ENCODE measurements at regions not wholly inside any gene's neighbourhood (a gene's known extent, or its start where the extent isn't known, plus 50 kb on each side); places are given as distances from the start of the nearest gene placed in this dataset.

- no peaks in the 10 kb centered on the region for H3K27me3 ChIP-seq (ENCODE audit: control insufficient read depth in 1 of 2, insufficient read depth in 2 of 2, low read length in 2 of 2)
- H3K4me3 ChIP-seq (ENCODE audit: low read depth in 1 of 2, low read length in 2 of 2), result no peak overlapping the region
- no peak overlapping the region for H3K27ac ChIP-seq (ENCODE audit: low read depth, low read length)
- H3K4me1 ChIP-seq (ENCODE audit: insufficient read depth, low read length), result no peaks in the 10 kb centered on the region
- no peaks in the 10 kb centered on the region for H3K36me3 ChIP-seq (ENCODE audit: insufficient read depth, low read length)
- no peaks in the 10 kb centered on the region for H3K9me3 ChIP-seq (ENCODE audit: low read length)
- H3K9ac ChIP-seq (ENCODE audit: low read length), result no peak overlapping the region
These were observed 164.8 kb upstream of the ATP11B start for GRCh38 chr3:182628531-182628930.

DNA sequence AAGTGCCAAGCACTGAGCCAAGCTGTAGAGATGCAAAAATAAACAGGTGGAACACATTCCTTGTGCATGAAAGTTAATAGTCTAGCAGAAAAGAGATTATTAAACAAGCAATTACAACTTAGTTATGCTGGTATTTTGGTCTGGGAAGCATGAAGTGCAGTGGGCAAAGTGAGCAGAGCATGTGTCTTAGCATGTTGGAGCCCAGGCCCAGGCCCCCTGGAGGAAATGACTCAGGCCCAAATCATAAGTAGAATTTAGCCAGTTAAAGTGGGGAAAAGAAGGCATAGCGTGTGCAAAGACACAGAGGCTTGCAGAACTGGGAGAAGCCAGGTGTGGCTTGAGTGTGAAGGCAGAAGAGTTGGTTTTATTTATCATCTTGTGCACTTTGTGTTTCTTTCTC lies 163.8 kb upstream of the ATP11B start:
- H3K36me3 ChIP-seq (ENCODE audit: insufficient read depth, low read length), result no peaks in the 10 kb centered on the region
- H3K4me3 ChIP-seq (ENCODE audit: low read depth in 1 of 2, low read length in 2 of 2), result no peak overlapping the region
- H3K27ac ChIP-seq (ENCODE audit: low read depth, low read length), result no peak overlapping the region
- no peak overlapping the region for H3K9ac ChIP-seq (ENCODE audit: low read length)
- H3K9me3 ChIP-seq (ENCODE audit: low read length), result no peaks in the 10 kb centered on the region
- no peaks in the 10 kb centered on the region for H3K4me1 ChIP-seq (ENCODE audit: insufficient read depth, low read length)
- no peaks in the 10 kb centered on the region for H3K27me3 ChIP-seq (ENCODE audit: control insufficient read depth in 1 of 2, insufficient read depth in 2 of 2, low read length in 2 of 2)

DNA sequence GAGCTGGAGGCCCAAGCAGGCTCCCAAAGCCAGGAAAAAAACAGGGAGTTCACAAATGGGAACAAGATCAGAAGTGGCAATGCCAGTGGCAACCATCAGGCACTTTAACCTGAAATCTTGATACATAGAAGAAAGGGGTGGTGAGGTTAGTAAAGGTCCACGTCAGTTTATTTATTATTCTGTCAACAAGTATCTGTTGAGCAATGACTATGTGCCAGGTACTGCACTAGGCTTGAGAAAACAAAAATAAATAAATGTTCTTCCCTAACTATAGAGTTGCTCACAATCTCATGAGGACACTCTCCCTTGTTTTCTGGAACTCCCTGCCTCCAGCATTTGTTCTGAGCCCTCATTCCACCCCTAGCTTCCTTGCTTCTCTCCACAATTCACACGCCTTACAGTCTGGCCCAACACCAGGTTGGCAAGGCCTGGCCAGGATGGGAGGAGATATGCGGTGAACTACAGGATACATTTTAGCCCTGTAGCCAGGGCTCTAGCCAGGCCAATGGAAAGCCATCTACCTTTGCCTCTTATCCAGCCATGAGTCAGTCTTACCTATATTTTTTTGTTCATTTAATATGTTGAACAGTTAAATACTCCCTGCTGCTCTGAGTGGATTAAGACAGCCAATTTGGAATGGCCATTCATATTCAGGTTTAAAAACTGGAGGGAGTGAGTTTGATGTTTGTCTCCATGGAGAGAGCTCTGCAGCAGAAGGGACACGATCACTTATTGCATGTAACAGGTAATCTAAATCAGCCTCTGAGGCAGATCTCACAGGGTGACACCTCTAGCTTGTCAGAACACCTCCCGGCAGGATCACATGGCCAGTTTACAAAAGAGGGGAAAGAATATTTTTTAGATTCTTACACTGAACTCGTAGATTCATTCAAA lies 161.9 kb upstream of the ATP11B start:
- Histone ChIP-seq H3K4me1 (ENCODE audit: insufficient read depth, low read length) (no peaks in the 10 kb centered on the region), H3K27me3 (ENCODE audit: control insufficient read depth in 1 of 2, insufficient read depth in 2 of 2, low read length in 2 of 2) (no peaks in the 10 kb centered on the region), H3K4me3 (ENCODE audit: low read depth in 1 of 2, low read length in 2 of 2) (no peak overlapping the region), H3K9me3 (ENCODE audit: low read length) (no peaks in the 10 kb centered on the region), H3K27ac (ENCODE audit: low read depth, low read length) (no peak overlapping the region), H3K9ac (ENCODE audit: low read length) (no peak overlapping the region), H3K36me3 (ENCODE audit: insufficient read depth, low read length) (no peaks in the 10 kb centered on the region)

GRCh38 chr3:182632077-182632393 lies 161.3 kb upstream of the ATP11B start:
- Histone ChIP-seq H3K9ac (ENCODE audit: low read length) (no peak overlapping the region), H3K9me3 (ENCODE audit: low read length) (no peaks in the 10 kb centered on the region), H3K4me1 (ENCODE audit: insufficient read depth, low read length) (no peaks in the 10 kb centered on the region), H3K36me3 (ENCODE audit: insufficient read depth, low read length) (no peaks in the 10 kb centered on the region), H3K27me3 (ENCODE audit: control insufficient read depth in 1 of 2, insufficient read depth in 2 of 2, low read length in 2 of 2) (no peaks in the 10 kb centered on the region), H3K4me3 (ENCODE audit: low read depth in 1 of 2, low read length in 2 of 2) (no peak overlapping the region), H3K27ac (ENCODE audit: low read depth, low read length) (no peak overlapping the region)

DNA sequence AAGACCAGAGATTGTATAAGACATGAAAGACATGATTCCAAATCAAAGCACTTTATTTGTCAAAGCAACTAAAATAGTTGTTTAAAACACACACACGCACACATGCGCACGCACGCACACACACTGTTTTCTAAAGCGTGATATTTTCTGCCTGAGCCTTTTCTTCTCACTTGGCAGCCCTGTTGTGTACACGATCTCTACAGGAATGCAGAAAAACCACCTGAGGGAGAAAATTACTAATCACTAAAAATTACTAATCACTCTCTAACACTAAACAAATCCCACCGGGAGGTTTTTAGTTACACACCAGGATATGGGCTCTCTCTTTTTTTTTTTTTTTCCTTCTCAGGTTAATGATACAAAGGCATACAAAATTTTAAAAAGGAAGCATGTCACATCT lies 160.1 kb upstream of the ATP11B start:
- no peaks in the 10 kb centered on the region for H3K36me3 ChIP-seq (ENCODE audit: insufficient read depth, low read length)
- no peak overlapping the region for H3K4me3 ChIP-seq (ENCODE audit: low read depth in 1 of 2, low read length in 2 of 2)
- H3K4me1 ChIP-seq (ENCODE audit: insufficient read depth, low read length), result no peaks in the 10 kb centered on the region
- no peak overlapping the region for H3K27ac ChIP-seq (ENCODE audit: low read depth, low read length)
- H3K9ac ChIP-seq (ENCODE audit: low read length), result no peak overlapping the region
- H3K9me3 ChIP-seq (ENCODE audit: low read length), result no peaks in the 10 kb centered on the region
- no peaks in the 10 kb centered on the region for H3K27me3 ChIP-seq (ENCODE audit: control insufficient read depth in 1 of 2, insufficient read depth in 2 of 2, low read length in 2 of 2)

DNA sequence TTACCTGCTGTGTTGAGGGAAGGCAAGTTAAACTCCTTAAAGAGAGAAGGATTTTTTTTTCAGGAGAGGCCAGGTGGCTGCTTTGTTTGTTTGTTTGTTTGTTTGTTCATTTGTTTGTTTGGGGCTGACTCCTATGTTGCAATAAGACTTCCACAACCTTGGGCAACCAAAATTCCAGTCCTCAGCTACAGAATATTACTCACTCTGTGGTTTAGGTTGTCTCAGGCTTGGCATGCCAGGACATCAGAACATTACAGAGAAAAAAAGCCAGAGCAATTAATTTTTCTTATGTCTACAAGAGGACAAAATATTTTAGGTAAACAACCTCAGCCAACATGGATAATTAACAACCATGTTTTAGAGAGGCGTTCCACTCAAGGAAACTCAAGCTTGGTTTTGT lies 156.7 kb upstream of the ATP11B start:
- Histone ChIP-seq H3K9ac (ENCODE audit: low read length) (no peak overlapping the region), H3K36me3 (ENCODE audit: insufficient read depth, low read length) (no peaks in the 10 kb centered on the region), H3K27ac (ENCODE audit: low read depth, low read length) (no peak overlapping the region)

DNA sequence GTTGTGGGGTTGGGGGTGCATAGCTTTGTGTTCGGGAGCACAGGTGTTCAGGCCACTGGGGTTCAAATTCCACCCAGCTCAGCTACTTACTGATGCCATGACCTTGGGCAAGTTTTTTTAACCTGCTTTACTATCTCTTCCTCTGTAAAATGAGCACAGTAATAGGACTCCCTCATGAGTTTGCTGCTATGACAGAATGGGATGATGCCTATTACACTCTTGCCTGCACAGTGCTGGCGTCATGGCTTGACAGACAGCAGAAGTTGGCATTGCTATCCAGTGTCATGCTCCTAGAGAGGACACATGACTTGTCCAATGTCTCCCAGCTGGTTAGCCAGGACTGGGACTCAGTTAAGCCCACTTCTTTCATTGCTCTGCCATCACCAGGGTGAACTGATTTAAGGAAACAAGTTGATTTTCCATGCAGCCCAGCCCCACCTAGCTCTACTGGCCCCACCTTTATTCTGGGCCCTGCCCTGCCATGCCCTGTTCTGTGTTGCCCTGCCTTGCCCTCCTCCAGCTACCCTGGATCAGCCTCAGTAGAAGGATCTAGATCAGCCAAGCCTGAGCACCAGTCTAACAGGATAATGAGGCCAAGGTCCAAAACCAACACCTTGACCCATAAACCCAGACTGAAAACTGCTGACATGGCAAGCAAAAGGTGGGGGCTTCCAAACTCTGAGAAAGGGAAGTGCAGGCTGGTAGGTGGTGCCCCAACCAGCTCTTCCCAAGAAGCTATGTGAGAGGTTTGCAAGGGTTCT lies 155.8 kb upstream of the ATP11B start:
- Histone ChIP-seq H3K4me3 (ENCODE audit: low read depth in 1 of 2, low read length in 2 of 2) (no peak overlapping the region), H3K9ac (ENCODE audit: low read length) (no peak overlapping the region), H3K9me3 (ENCODE audit: low read length) (no peaks in the 10 kb centered on the region), H3K36me3 (ENCODE audit: insufficient read depth, low read length) (no peaks in the 10 kb centered on the region), H3K27me3 (ENCODE audit: control insufficient read depth in 1 of 2, insufficient read depth in 2 of 2, low read length in 2 of 2) (no peaks in the 10 kb centered on the region), H3K4me1 (ENCODE audit: insufficient read depth, low read length) (no peaks in the 10 kb centered on the region), H3K27ac (ENCODE audit: low read depth, low read length) (no peak overlapping the region)

More for the DNA sequence above, 156.7 kb upstream of the ATP11B start:
- H3K4me1 ChIP-seq (ENCODE audit: insufficient read depth, low read length), result no peaks in the 10 kb centered on the region
- no peak overlapping the region for H3K4me3 ChIP-seq (ENCODE audit: low read depth in 1 of 2, low read length in 2 of 2)
- H3K9me3 ChIP-seq (ENCODE audit: low read length), result no peaks in the 10 kb centered on the region
- H3K27me3 ChIP-seq (ENCODE audit: control insufficient read depth in 1 of 2, insufficient read depth in 2 of 2, low read length in 2 of 2), result no peaks in the 10 kb centered on the region

DNA sequence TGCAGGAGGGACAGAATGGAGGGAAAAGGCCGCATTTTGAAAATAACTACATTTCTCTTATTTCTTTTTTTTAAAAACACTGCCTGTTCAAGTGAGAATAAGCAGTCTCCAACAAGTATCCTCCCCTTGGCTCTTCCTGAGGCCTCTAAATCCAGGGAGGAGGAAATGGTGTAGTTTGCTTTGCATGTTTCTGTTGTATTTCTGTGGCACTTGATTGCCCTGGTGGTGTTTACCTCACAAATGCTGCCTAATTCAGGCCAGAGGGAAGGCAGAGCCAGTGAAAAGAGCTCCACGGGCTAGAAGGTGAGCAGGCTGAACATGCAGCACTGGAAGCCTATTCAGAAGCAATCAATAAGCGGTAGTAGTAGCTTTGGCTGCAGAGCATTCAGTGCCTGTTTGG lies 149.3 kb upstream of the ATP11B start:
- no peak overlapping the region for H3K27ac ChIP-seq (ENCODE audit: low read depth, low read length)
- no peaks in the 10 kb centered on the region for H3K4me1 ChIP-seq (ENCODE audit: insufficient read depth, low read length)
- H3K9me3 ChIP-seq (ENCODE audit: low read length), result no peaks in the 10 kb centered on the region
- no peaks in the 10 kb centered on the region for H3K27me3 ChIP-seq (ENCODE audit: control insufficient read depth in 1 of 2, insufficient read depth in 2 of 2, low read length in 2 of 2)
- H3K9ac ChIP-seq (ENCODE audit: low read length), result no peak overlapping the region
- no peak overlapping the region for H3K4me3 ChIP-seq (ENCODE audit: low read depth in 1 of 2, low read length in 2 of 2)
- no peaks in the 10 kb centered on the region for H3K36me3 ChIP-seq (ENCODE audit: insufficient read depth, low read length)

- H3K9ac ChIP-seq (ENCODE audit: low read length), result no peak overlapping the region
- H3K4me3 ChIP-seq (ENCODE audit: low read depth in 1 of 2, low read length in 2 of 2), result no peak overlapping the region
- no peaks in the 10 kb centered on the region for H3K9me3 ChIP-seq (ENCODE audit: low read length)
- no peaks in the 10 kb centered on the region for H3K27me3 ChIP-seq (ENCODE audit: control insufficient read depth in 1 of 2, insufficient read depth in 2 of 2, low read length in 2 of 2)
- H3K27ac ChIP-seq (ENCODE audit: low read depth, low read length), result no peak overlapping the region
- no peaks in the 10 kb centered on the region for H3K36me3 ChIP-seq (ENCODE audit: insufficient read depth, low read length)
- no peaks in the 10 kb centered on the region for H3K4me1 ChIP-seq (ENCODE audit: insufficient read depth, low read length)
These were observed 148.4 kb upstream of the ATP11B start for GRCh38 chr3:182644790-182645433.

GRCh38 chr3:182650568-182651128 lies 142.7 kb upstream of the ATP11B start:
- Histone ChIP-seq H3K27me3 (ENCODE audit: control insufficient read depth in 1 of 2, insufficient read depth in 2 of 2, low read length in 2 of 2) (no peaks in the 10 kb centered on the region), H3K9me3 (ENCODE audit: low read length) (no peaks in the 10 kb centered on the region), H3K9ac (ENCODE audit: low read length) (no peak overlapping the region), H3K27ac (ENCODE audit: low read depth, low read length) (no peak overlapping the region), H3K36me3 (ENCODE audit: insufficient read depth, low read length) (no peaks in the 10 kb centered on the region), H3K4me1 (ENCODE audit: insufficient read depth, low read length) (no peaks in the 10 kb centered on the region), H3K4me3 (ENCODE audit: low read depth in 1 of 2, low read length in 2 of 2) (no peak overlapping the region)

- Histone ChIP-seq H3K36me3 (ENCODE audit: insufficient read depth, low read length) (no peaks in the 10 kb centered on the region), H3K27me3 (ENCODE audit: control insufficient read depth in 1 of 2, insufficient read depth in 2 of 2, low read length in 2 of 2) (no peaks in the 10 kb centered on the region), H3K4me1 (ENCODE audit: insufficient read depth, low read length) (no peaks in the 10 kb centered on the region), H3K27ac (ENCODE audit: low read depth, low read length) (no peak overlapping the region), H3K4me3 (ENCODE audit: low read depth in 1 of 2, low read length in 2 of 2) (no peak overlapping the region), H3K9me3 (ENCODE audit: low read length) (no peaks in the 10 kb centered on the region), H3K9ac (ENCODE audit: low read length) (no peak overlapping the region)
These were observed 141.8 kb upstream of the ATP11B start for GRCh38 chr3:182651461-182651860.
